Progenitor cell of endocrine pancreas (in vitro differentiated cells): ENCODE measurements at regions not wholly inside any gene's neighbourhood (a gene's known extent, or its start where the extent isn't known, plus 50 kb on each side); places are given as distances from the start of the nearest gene placed in this dataset.

ENCODE experiments used
- DNase-seq: peaks from one replicate; pipeline ENCODE4 v3.0.0; 2021; ENCODE audit warnings: low spot score; ENCODE audit not compliant: unreplicated experiment
- H3K27ac Mint-ChIP-seq: 2 replicates; pipeline ENCODE4 v1.8.0; 2021; ENCODE audit warnings: mild to moderate bottlenecking, moderate library complexity, mixed read lengths
- H3K27me3 Mint-ChIP-seq: 2 replicates; pipeline ENCODE4 v1.8.0; 2021; ENCODE audit warnings: mixed read lengths
- H3K36me3 Mint-ChIP-seq: 2 replicates; pipeline ENCODE4 v1.8.0; 2022; ENCODE audit warnings: mixed read lengths; ENCODE audit not compliant: insufficient read depth
- H3K4me1 Mint-ChIP-seq: 2 replicates; pipeline ENCODE4 v1.8.0; 2021; ENCODE audit warnings: low read depth, mixed read lengths
- H3K4me3 Mint-ChIP-seq: 2 replicates; pipeline ENCODE4 v1.8.0; 2021; ENCODE audit warnings: low read depth, mild to moderate bottlenecking, moderate library complexity, mixed read lengths
- H3K9me3 Mint-ChIP-seq: 2 replicates; pipeline ENCODE4 v1.8.0; 2021; ENCODE audit warnings: low read depth, mixed read lengths
- TF ChIP-seq, protein P1 (sequence below): fragments of 200-600 bp; sonication (generic); IDR thresholded peaks from one replicate; pipeline ENCODE4 v1.5.0; 2021; ENCODE audit warnings: antibody characterized with exemption, mild to moderate bottlenecking; ENCODE audit not compliant: unreplicated experiment

DNA sequence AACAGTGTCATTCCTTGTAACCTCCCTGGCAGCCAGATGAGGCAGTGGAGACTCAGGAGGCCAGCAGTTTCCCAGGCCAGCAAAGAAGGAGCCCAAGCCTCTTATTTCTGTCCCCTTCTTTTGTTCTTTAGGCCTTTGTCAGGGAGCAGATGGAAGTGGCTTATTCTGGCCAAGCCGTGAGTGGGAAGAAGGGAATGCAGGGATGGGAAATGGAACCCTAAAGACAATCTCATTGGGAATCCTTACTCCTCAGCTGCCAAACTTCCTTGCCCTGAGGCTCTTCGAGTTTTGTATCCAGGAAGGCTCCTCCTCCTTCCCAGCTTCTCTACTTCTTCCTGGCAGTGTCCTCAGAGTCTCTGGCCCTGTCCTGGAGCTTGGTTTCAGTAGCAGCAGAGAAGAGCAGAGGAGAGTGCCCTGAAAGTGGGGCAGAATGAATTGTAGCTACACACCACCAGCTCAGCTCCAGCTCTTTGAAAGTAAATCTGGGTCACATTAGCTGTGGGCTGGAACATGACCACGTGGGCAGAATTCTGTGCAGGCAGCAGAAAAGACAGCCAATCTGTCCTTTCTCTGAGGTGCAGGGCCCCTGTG, 63.9 kb downstream of the NDUFS5 start:
- peaks cover 15% of the 10 kb centered on the region for H3K27me3 Mint-ChIP-seq
- H3K27ac Mint-ChIP-seq: no peak overlapping the region
- no peaks in the 10 kb centered on the region for H3K4me1 Mint-ChIP-seq
- H3K36me3 Mint-ChIP-seq: no peaks in the 10 kb centered on the region
- TF ChIP-seq, protein P1, sequence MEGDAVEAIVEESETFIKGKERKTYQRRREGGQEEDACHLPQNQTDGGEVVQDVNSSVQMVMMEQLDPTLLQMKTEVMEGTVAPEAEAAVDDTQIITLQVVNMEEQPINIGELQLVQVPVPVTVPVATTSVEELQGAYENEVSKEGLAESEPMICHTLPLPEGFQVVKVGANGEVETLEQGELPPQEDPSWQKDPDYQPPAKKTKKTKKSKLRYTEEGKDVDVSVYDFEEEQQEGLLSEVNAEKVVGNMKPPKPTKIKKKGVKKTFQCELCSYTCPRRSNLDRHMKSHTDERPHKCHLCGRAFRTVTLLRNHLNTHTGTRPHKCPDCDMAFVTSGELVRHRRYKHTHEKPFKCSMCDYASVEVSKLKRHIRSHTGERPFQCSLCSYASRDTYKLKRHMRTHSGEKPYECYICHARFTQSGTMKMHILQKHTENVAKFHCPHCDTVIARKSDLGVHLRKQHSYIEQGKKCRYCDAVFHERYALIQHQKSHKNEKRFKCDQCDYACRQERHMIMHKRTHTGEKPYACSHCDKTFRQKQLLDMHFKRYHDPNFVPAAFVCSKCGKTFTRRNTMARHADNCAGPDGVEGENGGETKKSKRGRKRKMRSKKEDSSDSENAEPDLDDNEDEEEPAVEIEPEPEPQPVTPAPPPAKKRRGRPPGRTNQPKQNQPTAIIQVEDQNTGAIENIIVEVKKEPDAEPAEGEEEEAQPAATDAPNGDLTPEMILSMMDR: no peak
- H3K4me3 Mint-ChIP-seq: no peak overlapping the region
- DNase-seq: no peak
- H3K9me3 Mint-ChIP-seq: no peaks in the 10 kb centered on the region

- TF ChIP-seq, protein P1: no peak
- Mint-ChIP-seq H3K4me1 (no peaks in the 10 kb centered on the region), H3K27ac (no peak overlapping the region), H3K9me3 (no peaks in the 10 kb centered on the region), H3K36me3 (no peaks in the 10 kb centered on the region), H3K27me3 (peaks cover 8% of the 10 kb centered on the region), H3K4me3 (no peak overlapping the region)
- DNase-seq: no peak
Measured at GRCh38 chr1:39090757-39091380, 64.7 kb downstream of the NDUFS5 start.

DNA sequence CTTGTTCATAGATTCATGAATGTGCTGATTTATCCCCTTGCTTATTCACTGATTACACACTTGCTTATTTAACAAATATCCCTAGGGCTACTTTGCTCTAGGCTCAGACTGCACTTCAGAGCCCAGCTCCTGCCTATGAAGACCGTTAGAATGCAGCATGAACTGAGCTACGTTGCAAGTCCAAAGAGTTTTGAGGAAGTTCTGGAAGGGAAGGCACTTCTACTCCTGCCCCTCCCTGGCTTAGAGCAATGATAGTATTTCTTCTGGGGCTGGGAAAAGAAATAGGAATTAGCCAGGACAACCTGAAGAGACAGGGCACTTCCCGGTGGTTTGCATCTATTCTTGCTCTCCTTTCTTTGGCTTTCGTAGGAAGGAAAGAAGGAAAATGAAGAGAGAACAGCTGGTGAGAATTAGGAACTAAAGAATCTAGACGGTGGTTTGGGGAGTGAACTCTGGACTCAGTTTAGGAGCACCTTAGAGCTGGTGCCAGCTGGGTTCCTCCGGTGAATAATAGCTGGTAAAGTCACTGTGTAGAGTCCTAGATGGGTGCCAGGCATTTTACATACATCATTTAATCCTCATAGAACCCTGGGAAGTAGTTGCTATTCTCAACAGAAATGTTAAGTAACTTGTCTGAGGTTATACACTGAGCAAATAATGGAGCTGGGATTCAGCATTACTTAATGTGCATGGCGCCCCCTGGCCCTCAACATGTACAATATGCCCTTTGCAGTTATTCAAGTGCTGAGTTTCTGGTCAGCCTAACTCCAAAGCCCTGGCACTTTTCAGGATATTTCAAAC, 65.9 kb downstream of the NDUFS5 start:
- no peak for DNase-seq
- no peaks in the 10 kb centered on the region for H3K4me1 Mint-ChIP-seq
- H3K36me3 Mint-ChIP-seq: no peaks in the 10 kb centered on the region
- H3K4me3 Mint-ChIP-seq: no peak overlapping the region
- no peaks in the 10 kb centered on the region for H3K9me3 Mint-ChIP-seq
- TF ChIP-seq, protein P1: peak; percentile 76
- no peaks in the 10 kb centered on the region for H3K27me3 Mint-ChIP-seq
- no peak overlapping the region for H3K27ac Mint-ChIP-seq

GRCh38 chr1:39094685-39095084, 68.5 kb downstream of the NDUFS5 start:
- no peak for DNase-seq
- H3K9me3 Mint-ChIP-seq: no peaks in the 10 kb centered on the region
- TF ChIP-seq, protein P1: no peak
- no peaks in the 10 kb centered on the region for H3K36me3 Mint-ChIP-seq
- H3K4me3 Mint-ChIP-seq: no peak overlapping the region
- H3K27ac Mint-ChIP-seq: no peak overlapping the region
- peaks cover 1% of the 10 kb centered on the region for H3K4me1 Mint-ChIP-seq
- no peaks in the 10 kb centered on the region for H3K27me3 Mint-ChIP-seq

DNA sequence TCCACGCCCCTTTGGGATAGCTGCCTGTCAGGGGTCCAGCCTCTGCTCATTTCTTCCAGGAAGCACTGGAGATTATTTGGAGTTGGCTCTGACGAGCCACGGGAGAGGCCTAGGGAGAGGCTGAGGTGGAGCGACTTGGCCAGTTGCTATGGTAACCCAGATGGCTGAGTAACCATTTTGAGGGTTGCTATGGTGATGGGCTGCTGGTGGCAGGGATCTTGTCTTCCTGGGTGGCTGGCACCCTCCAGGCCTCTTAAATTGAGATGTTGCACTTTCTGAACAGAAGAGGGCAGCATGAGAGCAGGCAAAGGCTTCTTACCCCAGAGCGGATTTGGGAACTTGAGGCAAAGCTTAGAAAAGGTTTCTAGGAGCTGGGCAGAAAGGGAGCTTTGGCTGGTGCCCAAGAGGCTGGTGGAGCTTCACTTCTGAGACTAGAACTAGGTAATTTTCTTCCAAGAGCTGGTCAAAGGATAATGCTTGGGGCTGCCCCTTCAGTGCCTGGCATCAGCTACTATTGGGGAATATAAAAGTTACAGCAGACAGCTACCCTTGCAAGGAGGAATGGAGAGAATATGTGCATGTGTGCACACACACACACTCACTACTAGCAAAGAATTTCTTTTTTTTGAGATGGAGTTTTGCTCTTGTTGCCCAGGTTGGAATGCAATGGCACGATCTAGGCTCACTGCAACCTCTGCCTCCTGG, 72.5 kb downstream of the NDUFS5 start:
- Mint-ChIP-seq H3K4me3 (no peak overlapping the region), H3K4me1 (peaks cover 12% of the 10 kb centered on the region), H3K27me3 (no peaks in the 10 kb centered on the region), H3K9me3 (no peaks in the 10 kb centered on the region), H3K27ac (no peak overlapping the region), H3K36me3 (no peaks in the 10 kb centered on the region)
- TF ChIP-seq, protein P1: peak; percentile 79
- no peak for DNase-seq
